ENCODE measurements at regions not wholly inside any gene's neighbourhood (a gene's known extent, or its start where the extent isn't known, plus 50 kb on each side); places are given as distances from the start of the nearest gene placed in this dataset.

- H3K27ac ChIP-seq = no peak overlapping the region
Measured at GRCh38 chr14:101105045-101105444, 201.5 kb upstream of the RTL1 start.

GRCh38 chr14:101108579-101109346 is 205.2 kb upstream of the RTL1 start:
- TF ChIP-seq CTCF (IDR thresholded peaks at IDR 0.05) (no peak), ZFX (IDR thresholded peaks at IDR 0.05; ENCODE audit: borderline replicate concordance) (no peak)
- no peak overlapping the region for H3K27ac ChIP-seq

More at GRCh38 chr14:101105045-101105444, 201.5 kb upstream of the RTL1 start:
- TF ChIP-seq ZFX (IDR thresholded peaks at IDR 0.05; ENCODE audit: borderline replicate concordance) = no peak
- no peak for TF ChIP-seq CTCF (IDR thresholded peaks at IDR 0.05)

DNA sequence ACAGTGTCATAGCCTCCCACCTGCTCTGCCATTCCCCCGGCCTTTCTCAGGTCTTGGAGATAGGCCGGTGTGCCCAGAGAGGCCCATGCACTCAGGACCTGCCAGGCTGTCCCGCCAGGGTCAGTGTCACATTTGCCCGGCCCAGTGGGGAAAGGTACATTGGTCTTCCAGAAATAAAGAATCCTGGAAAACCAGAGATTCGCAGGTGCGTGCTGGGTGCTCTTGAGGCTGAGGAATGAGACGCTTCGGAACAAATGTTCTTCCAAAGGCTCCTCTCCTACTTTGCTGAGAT is 205.8 kb upstream of the RTL1 start:
- TF ChIP-seq ZFX (IDR thresholded peaks at IDR 0.05; ENCODE audit: borderline replicate concordance) = no peak
- TF ChIP-seq CTCF (IDR thresholded peaks at IDR 0.05) = no peak
- no peak overlapping the region for H3K27ac ChIP-seq

- no peak for TF ChIP-seq ZFX (IDR thresholded peaks at IDR 0.05; ENCODE audit: borderline replicate concordance)
- no peak for TF ChIP-seq CTCF (IDR thresholded peaks at IDR 0.05)
- H3K27ac ChIP-seq = no peak overlapping the region
Measured at GRCh38 chr14:101109981-101110728, 206.6 kb upstream of the RTL1 start.

GRCh38 chr14:101110729-101111619 is 207.5 kb upstream of the RTL1 start:
- no peak overlapping the region for H3K27ac ChIP-seq
- TF ChIP-seq CTCF (IDR thresholded peaks at IDR 0.05) (no peak), ZFX (IDR thresholded peaks at IDR 0.05; ENCODE audit: borderline replicate concordance) (no peak)

GRCh38 chr14:101111620-101112290 is 208.2 kb upstream of the RTL1 start:
- TF ChIP-seq CTCF (IDR thresholded peaks at IDR 0.05) (no peak), ZFX (IDR thresholded peaks at IDR 0.05; ENCODE audit: borderline replicate concordance) (no peak)
- no peak overlapping the region for H3K27ac ChIP-seq

All from 22Rv1 (cell line).